ENCODE measurements at regions not wholly inside any gene's neighbourhood (a gene's known extent, or its start where the extent isn't known, plus 50 kb on each side); places are given as distances from the start of the nearest gene placed in this dataset.
"Not testable (repeated sequence)": the region's sequence is repeated elsewhere in the genome, so short reads cannot be mapped to it uniquely, and the experiment has no call there.

DNA sequence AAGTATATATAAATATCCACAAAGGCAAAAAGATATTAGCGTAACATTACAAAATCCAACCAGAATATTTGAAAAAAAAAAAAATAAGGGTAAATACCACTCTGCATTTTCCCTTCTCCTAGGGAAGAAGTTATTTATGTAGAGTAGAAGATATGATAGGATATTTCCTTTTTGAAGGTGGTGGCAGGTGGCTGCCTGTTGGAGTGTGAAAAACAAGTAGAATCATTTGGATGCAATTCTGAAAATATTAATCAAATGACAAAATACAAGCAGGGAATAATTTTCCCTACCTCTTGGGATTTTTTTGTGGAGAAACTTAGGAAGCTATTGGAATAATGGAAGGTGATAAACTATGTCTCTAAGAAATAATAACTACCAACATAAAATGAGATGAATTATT is 62.5 kb upstream of the OGFRL1 start (continued):
- TF ChIP-seq ZNF558 (tag by site-specific recombination; IDR thresholded peaks at IDR 0.05), result no peak

DNA sequence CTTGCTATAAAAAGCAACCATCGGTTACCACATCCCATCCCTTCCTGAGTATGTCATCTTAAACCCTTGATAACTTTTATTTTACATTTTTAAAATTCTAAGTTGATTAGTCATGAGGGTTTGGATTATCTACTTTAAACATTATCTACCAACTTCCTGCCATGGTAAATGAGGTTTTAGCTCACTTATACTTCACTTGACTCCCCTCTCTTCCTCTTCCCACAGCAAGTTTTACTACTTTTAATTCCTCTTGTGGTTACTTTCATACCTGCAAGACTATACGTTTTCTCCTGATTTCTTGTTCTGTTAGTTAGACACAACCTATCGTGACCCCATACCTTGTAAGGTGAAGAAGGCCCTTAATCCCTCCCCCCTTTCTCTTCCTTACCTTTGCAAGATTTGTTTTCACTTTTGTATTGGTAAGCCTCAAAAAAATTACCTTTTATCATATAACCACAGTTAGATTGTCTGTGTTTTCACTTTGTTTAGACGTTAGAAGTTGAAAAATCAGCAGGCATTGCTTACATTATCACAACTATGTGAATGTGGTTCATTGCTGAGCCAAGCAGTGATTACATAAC is 60.1 kb upstream of the OGFRL1 start:
- ChIA-PET POLR2A (interaction anchor here (1.1 kb wide), 1 partner anchor 20 kb away, joined by 3 read pairs; no protein-coding TSS in a partner anchor), CTCF (interaction anchor here (0.9 to 1.0 kb wide), 2 partner anchors 10 to 34 kb away, joined by 3 to 6 read pairs; no protein-coding TSS in a partner anchor)
- no peak for TF ChIP-seq ZNF132 (tag by site-specific recombination; IDR thresholded peaks at IDR 0.05; ENCODE audit: borderline replicate concordance)
- peak; percentile 56; the same call in 1 of the 2 replicates for TF ChIP-seq PRDM1 (tag by site-specific recombination; IDR thresholded peaks at IDR 0.05)
- Histone ChIP-seq H3K4me3 (ENCODE audit: low read depth, low read length) (no peak overlapping the region), H3K36me3 (ENCODE audit: control insufficient read depth in 2 of 2, insufficient read depth in 1 of 2, low read length in 2 of 2) (no peaks in the 10 kb centered on the region), H3K4me1 (ENCODE audit: control insufficient read depth, insufficient read depth, low read length) (no peaks in the 10 kb centered on the region), H3K9me3 (ENCODE audit: control insufficient read depth, insufficient read depth, low read depth, low read length) (no peaks in the 10 kb centered on the region), H3K27ac (ENCODE audit: extremely low read depth, low read depth, low read length) (no peak overlapping the region)

DNA sequence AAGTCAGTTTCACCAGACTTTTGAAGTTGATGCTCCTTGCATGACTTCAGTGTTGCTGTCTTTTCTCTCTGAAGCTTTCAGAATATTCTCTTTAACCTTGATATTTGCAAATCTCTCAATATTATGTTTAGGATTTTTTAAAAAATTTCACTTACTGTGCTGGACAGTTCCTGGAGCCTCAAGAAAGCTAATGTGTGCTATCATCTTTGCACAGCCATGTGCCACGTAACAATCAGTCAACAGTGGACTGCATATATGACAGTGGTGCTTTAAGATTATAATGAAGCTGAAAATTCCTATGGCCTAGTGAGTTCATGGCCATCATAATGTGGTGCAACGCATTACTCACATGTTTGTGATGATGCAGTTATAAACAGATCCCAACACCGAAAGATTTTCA is 59.1 kb upstream of the OGFRL1 start:
- H3K4me1 ChIP-seq (ENCODE audit: control insufficient read depth, insufficient read depth, low read length), result no peaks in the 10 kb centered on the region
- H3K36me3 ChIP-seq (ENCODE audit: control insufficient read depth in 2 of 2, insufficient read depth in 1 of 2, low read length in 2 of 2), result no peaks in the 10 kb centered on the region
- CTCF ChIA-PET, result interaction anchor here (0.9 kb wide), 1 partner anchor 9 kb away, joined by 6 read pairs; no protein-coding TSS in a partner anchor
- POLR2A ChIA-PET, result no interaction called here
- no peak overlapping the region for H3K4me3 ChIP-seq (ENCODE audit: low read depth, low read length)
- TF ChIP-seq, protein P1, sequence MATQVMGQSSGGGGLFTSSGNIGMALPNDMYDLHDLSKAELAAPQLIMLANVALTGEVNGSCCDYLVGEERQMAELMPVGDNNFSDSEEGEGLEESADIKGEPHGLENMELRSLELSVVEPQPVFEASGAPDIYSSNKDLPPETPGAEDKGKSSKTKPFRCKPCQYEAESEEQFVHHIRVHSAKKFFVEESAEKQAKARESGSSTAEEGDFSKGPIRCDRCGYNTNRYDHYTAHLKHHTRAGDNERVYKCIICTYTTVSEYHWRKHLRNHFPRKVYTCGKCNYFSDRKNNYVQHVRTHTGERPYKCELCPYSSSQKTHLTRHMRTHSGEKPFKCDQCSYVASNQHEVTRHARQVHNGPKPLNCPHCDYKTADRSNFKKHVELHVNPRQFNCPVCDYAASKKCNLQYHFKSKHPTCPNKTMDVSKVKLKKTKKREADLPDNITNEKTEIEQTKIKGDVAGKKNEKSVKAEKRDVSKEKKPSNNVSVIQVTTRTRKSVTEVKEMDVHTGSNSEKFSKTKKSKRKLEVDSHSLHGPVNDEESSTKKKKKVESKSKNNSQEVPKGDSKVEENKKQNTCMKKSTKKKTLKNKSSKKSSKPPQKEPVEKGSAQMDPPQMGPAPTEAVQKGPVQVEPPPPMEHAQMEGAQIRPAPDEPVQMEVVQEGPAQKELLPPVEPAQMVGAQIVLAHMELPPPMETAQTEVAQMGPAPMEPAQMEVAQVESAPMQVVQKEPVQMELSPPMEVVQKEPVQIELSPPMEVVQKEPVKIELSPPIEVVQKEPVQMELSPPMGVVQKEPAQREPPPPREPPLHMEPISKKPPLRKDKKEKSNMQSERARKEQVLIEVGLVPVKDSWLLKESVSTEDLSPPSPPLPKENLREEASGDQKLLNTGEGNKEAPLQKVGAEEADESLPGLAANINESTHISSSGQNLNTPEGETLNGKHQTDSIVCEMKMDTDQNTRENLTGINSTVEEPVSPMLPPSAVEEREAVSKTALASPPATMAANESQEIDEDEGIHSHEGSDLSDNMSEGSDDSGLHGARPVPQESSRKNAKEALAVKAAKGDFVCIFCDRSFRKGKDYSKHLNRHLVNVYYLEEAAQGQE (tag by site-specific recombination; IDR thresholded peaks at IDR 0.05), result peak; percentile 70
- TF ChIP-seq, protein P2, sequence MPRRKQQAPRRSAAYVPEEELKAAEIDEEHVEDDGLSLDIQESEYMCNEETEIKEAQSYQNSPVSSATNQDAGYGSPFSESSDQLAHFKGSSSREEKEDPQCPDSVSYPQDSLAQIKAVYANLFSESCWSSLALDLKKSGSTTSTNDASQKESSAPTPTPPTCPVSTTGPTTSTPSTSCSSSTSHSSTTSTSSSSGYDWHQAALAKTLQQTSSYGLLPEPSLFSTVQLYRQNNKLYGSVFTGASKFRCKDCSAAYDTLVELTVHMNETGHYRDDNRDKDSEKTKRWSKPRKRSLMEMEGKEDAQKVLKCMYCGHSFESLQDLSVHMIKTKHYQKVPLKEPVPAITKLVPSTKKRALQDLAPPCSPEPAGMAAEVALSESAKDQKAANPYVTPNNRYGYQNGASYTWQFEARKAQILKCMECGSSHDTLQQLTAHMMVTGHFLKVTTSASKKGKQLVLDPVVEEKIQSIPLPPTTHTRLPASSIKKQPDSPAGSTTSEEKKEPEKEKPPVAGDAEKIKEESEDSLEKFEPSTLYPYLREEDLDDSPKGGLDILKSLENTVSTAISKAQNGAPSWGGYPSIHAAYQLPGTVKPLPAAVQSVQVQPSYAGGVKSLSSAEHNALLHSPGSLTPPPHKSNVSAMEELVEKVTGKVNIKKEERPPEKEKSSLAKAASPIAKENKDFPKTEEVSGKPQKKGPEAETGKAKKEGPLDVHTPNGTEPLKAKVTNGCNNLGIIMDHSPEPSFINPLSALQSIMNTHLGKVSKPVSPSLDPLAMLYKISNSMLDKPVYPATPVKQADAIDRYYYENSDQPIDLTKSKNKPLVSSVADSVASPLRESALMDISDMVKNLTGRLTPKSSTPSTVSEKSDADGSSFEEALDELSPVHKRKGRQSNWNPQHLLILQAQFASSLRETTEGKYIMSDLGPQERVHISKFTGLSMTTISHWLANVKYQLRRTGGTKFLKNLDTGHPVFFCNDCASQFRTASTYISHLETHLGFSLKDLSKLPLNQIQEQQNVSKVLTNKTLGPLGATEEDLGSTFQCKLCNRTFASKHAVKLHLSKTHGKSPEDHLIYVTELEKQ (tag by site-specific recombination; IDR thresholded peaks at IDR 0.05; ENCODE audit: borderline replicate concordance), result no peak
- no peak overlapping the region for H3K27ac ChIP-seq (ENCODE audit: extremely low read depth, low read depth, low read length)
- H3K9me3 ChIP-seq (ENCODE audit: control insufficient read depth, insufficient read depth, low read depth, low read length), result no peaks in the 10 kb centered on the region

DNA sequence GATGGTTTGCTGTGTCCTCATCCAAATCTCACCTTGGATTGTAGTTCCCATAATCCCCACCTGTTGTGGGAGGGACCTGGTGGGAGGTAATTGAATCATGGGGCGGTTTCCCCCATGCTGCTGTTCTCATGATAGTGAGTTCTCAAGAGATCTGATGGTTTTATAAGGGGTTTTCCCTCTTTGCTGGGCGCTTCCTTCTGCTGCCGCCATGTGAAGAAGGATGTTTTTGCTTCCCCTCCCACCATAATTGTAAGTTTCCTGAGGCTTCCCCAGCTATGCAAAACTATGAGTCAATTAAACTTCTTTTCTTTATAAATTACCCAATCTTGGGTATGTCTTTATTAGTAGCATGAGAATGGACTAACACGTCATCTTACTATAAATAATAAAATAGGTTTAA is 55.7 kb upstream of the OGFRL1 start:
- H3K27ac ChIP-seq (ENCODE audit: extremely low read depth, low read depth, low read length); H3K4me1 ChIP-seq (ENCODE audit: control insufficient read depth, insufficient read depth, low read length); H3K36me3 ChIP-seq (ENCODE audit: control insufficient read depth in 2 of 2, insufficient read depth in 1 of 2, low read length in 2 of 2); CTCF ChIA-PET; POLR2A ChIA-PET; H3K4me3 ChIP-seq (ENCODE audit: low read depth, low read length); H3K9me3 ChIP-seq (ENCODE audit: control insufficient read depth, insufficient read depth, low read depth, low read length): not testable (repeated sequence)

DNA sequence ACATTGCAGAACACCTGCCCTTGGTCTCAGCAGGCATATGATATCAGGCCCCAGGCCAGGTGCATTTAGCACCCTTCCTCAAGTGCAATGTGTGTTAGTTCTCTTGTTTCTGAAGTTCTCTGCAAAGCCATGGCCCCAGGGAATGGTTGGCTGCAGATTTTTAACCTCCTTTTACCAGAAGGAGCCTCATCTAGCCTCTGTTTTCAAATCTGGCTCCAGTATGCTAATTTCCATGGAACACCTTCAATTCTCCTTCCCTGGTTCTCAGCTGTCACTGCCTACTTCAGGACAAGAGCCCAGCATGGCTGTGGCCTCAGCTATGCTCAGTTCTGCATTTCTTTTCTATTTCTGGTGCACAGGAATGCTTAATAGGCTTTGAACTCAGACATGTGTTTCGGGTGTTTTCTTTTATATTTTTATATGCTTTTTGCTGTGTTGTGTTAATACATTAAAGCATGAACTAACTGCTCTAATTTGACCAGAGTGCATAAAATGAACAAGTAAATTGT is 51.6 kb upstream of the OGFRL1 start:
- Histone ChIP-seq H3K27ac (ENCODE audit: extremely low read depth, low read depth, low read length) (no peak overlapping the region), H3K9me3 (ENCODE audit: control insufficient read depth, insufficient read depth, low read depth, low read length) (no peaks in the 10 kb centered on the region), H3K36me3 (ENCODE audit: control insufficient read depth in 2 of 2, insufficient read depth in 1 of 2, low read length in 2 of 2) (no peaks in the 10 kb centered on the region), H3K4me1 (ENCODE audit: control insufficient read depth, insufficient read depth, low read length) (no peaks in the 10 kb centered on the region), H3K4me3 (ENCODE audit: low read depth, low read length) (no peak overlapping the region)
- ChIA-PET CTCF (no interaction called here), POLR2A (no interaction called here)
- TF ChIP-seq ZNF324 (tag by site-specific recombination; IDR thresholded peaks at IDR 0.05) (no peak), ZNF555 (tag by site-specific recombination; conservative IDR thresholded peaks at IDR 0.05) (no peak), ZNF654 (tag by site-specific recombination; IDR thresholded peaks at IDR 0.05; ENCODE audit: low read depth) (no peak), SCRT1 (tag by site-specific recombination; IDR thresholded peaks at IDR 0.05; ENCODE audit: borderline replicate concordance) (no peak), SETDB1 (IDR thresholded peaks at IDR 0.05; ENCODE audit: insufficient read length, low read length) (no peak)
- TF ChIP-seq, protein P3, sequence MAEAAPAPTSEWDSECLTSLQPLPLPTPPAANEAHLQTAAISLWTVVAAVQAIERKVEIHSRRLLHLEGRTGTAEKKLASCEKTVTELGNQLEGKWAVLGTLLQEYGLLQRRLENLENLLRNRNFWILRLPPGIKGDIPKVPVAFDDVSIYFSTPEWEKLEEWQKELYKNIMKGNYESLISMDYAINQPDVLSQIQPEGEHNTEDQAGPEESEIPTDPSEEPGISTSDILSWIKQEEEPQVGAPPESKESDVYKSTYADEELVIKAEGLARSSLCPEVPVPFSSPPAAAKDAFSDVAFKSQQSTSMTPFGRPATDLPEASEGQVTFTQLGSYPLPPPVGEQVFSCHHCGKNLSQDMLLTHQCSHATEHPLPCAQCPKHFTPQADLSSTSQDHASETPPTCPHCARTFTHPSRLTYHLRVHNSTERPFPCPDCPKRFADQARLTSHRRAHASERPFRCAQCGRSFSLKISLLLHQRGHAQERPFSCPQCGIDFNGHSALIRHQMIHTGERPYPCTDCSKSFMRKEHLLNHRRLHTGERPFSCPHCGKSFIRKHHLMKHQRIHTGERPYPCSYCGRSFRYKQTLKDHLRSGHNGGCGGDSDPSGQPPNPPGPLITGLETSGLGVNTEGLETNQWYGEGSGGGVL (tag by site-specific recombination; IDR thresholded peaks at IDR 0.05), result no peak
- TF ChIP-seq, protein P4, sequence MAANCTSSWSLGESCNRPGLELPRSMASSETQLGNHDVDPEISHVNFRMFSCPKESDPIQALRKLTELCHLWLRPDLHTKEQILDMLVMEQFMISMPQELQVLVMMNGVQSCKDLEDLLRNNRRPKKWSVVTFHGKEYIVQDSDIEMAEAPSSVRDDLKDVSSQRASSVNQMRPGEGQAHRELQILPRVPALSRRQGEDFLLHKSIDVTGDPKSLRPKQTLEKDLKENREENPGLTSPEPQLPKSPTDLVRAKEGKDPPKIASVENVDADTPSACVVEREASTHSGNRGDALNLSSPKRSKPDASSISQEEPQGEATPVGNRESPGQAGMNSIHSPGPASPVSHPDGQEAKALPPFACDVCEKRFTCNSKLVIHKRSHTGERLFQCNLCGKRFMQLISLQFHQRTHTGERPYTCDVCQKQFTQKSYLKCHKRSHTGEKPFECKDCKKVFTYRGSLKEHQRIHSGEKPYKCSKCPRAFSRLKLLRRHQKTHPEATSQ (tag by site-specific recombination; IDR thresholded peaks at IDR 0.05), result no peak

Data from HEK293 (cell line).